HCT116 (cell line): ENCODE measurements at regions not wholly inside any gene's neighbourhood (a gene's known extent, or its start where the extent isn't known, plus 50 kb on each side); places are given as distances from the start of the nearest gene placed in this dataset.

ENCODE experiments used
- ATAC-seq: fragments of 200-7000 bp; cut with Tn5 transposase; 2 replicates; pipeline ENCODE4 v1.9.1; 2020; ENCODE audit warnings: mild to moderate bottlenecking, moderate library complexity
- BruUV-seq: library from RNA; stranded (reverse); fragments of 400-500 nt; replicated peaks from 2 replicates; lab custom pipeline; 2021; lab: Mats Ljungman, UMichigan
- CTCF ChIA-PET: fragments of 300-600 bp; sonication (Branson Sonifier 250); formaldehyde crosslinking; loops from one replicate; lab custom pipeline; 2021; ENCODE audit warnings: antibody characterized with exemption; lab: Charles Lee
- POLR2A ChIA-PET: fragments of 300-600, 350-600 bp; sonication (Branson Sonifier 250); formaldehyde crosslinking; loops from one replicate; lab custom pipeline; 2021; ENCODE audit warnings: antibody characterized with exemption; lab: Charles Lee
- RAD21 ChIA-PET, 2 experiments: fragments of 300-600 bp; sonication (Branson Sonifier 250); formaldehyde crosslinking; loops; one replicate each; lab custom pipeline; 2023; ENCODE audit warnings: low total read pairs in 2 of 2; ENCODE audit not compliant: uncharacterized antibody in 2 of 2, unreplicated experiment in 2 of 2, low non-redundant PET in 1 of 2; lab: Charles Lee
- DNase-seq: peaks from one replicate; pipeline ENCODE4 v3.0.0-alpha.2; 2010; ENCODE audit warnings: low read depth, low spot score
- H2AFZ ChIP-seq: fragments of 200-600 bp; shearing (Covaris generic), sonication (generic); 2 replicates; pipeline ENCODE4 v1.6.1; 2017; ENCODE audit warnings: low read depth, mixed run types, mixed read lengths, antibody characterized with exemption, low read length; ENCODE audit not compliant: poor library complexity, severe bottlenecking
- H3K27ac ChIP-seq: 2 replicates; pipeline ENCODE4 v1.5.1; 2012; ENCODE audit warnings: low read depth, low read length
- H3K27me3 ChIP-seq: fragments of 200-600 bp; sonication (generic); 2 replicates; pipeline ENCODE4 v1.6.1; 2016; ENCODE audit warnings: mixed run types, low read length, mixed read lengths; ENCODE audit not compliant: insufficient read depth
- H3K36me3 ChIP-seq, 2 experiments: fragments of 200-500 bp in 1 of 2; fragments of 200-600 bp in 1 of 2; sonication (Bioruptor generic) in 1 of 2; sonication (generic) in 1 of 2; 2 replicates each; pipeline versions ENCODE4 v1.5.1 to v1.6.1; 2014 to 2016; ENCODE audit warnings: low read length in 2 of 2, inconsistent platforms in 1 of 2, mixed read lengths in 1 of 2, mixed run types in 1 of 2; ENCODE audit not compliant: insufficient read depth in 2 of 2, control insufficient read depth in 1 of 2
- H3K4me1 ChIP-seq, 2 experiments: fragments of 200-600 bp in 1 of 2; sonication (generic) in 1 of 2; 2 replicates each; pipeline versions ENCODE4 v1.5.1 to v1.6.1; 2012 to 2017; ENCODE audit warnings: low read length in 2 of 2, inconsistent platforms in 1 of 2, mild to moderate bottlenecking in 1 of 2, mixed read lengths in 1 of 2, mixed run types in 1 of 2, moderate library complexity in 1 of 2; ENCODE audit not compliant: insufficient read depth in 2 of 2, control insufficient read depth in 1 of 2
- H3K4me2 ChIP-seq: fragments of 200-600 bp; sonication (generic); 2 replicates; pipeline ENCODE4 v1.6.1; 2017; ENCODE audit warnings: mixed run types, low read length, mixed read lengths
- H3K4me3 ChIP-seq, 2 experiments: fragments of 200-600 bp in 1 of 2; sonication (generic) in 1 of 2; replicated peaks in 1 of 2; 2 replicates each; pipeline ENCODE4 v1.5.1; 2011 to 2016; ENCODE audit warnings: low read length in 2 of 2, control low read depth in 1 of 2, low read depth in 1 of 2, mild to moderate bottlenecking in 1 of 2, mixed read lengths in 1 of 2, mixed run types in 1 of 2
- H3K79me2 ChIP-seq: fragments of 200-600 bp; sonication (generic); 2 replicates; pipeline ENCODE4 v1.6.1; 2017; ENCODE audit warnings: mild to moderate bottlenecking, mixed run types, low read length, moderate library complexity, mixed read lengths; ENCODE audit not compliant: insufficient read depth
- H3K9ac ChIP-seq: fragments of 200-600 bp; sonication (generic); 2 replicates; pipeline ENCODE4 v1.6.1; 2016; ENCODE audit warnings: low read length, mixed read lengths
- H3K9me2 ChIP-seq: fragments of 200-600 bp; sonication (generic), shearing (Covaris generic); 2 replicates; pipeline ENCODE4 v1.6.1; 2017; ENCODE audit warnings: mixed run types, mild to moderate bottlenecking, moderate library complexity; ENCODE audit not compliant: insufficient read depth
- H3K9me3 ChIP-seq, 2 experiments: fragments of 200-500 bp in 1 of 2; fragments of 200-600 bp in 1 of 2; sonication (Bioruptor generic) in 1 of 2; sonication (generic) in 1 of 2; 2 replicates each; pipeline ENCODE4 v1.6.1; 2014 to 2017; ENCODE audit warnings: low read length in 2 of 2, mixed read lengths in 2 of 2, inconsistent platforms in 1 of 2, low read depth in 1 of 2, mild to moderate bottlenecking in 1 of 2, mixed run types in 1 of 2, moderate library complexity in 1 of 2; ENCODE audit not compliant: control insufficient read depth in 1 of 2, insufficient read depth in 1 of 2
- H4K20me1 ChIP-seq: fragments of 200-600 bp; sonication (generic), shearing (Covaris generic); 2 replicates; pipeline ENCODE4 v1.6.1; 2017; ENCODE audit warnings: mixed run types, mild to moderate bottlenecking, moderate library complexity; ENCODE audit not compliant: insufficient read depth
- CBX3 ChIP-seq: IDR thresholded peaks from 2 replicates; pipeline ENCODE4 v1.6.1; 2012; ENCODE audit warnings: low read depth
- EGR1 ChIP-seq: IDR thresholded peaks from 2 replicates; pipeline ENCODE4 v1.6.1; 2012; ENCODE audit warnings: low read depth
- EZH2phosphoT487 ChIP-seq: fragments of 200-600 bp; IDR thresholded peaks from 2 replicates; pipeline ENCODE4 v1.6.1; 2018; ENCODE audit warnings: antibody characterized with exemption, borderline replicate concordance
- FOSL1 ChIP-seq: IDR thresholded peaks from 2 replicates; pipeline ENCODE4 v1.6.1; 2012; ENCODE audit warnings: low read depth
- JUND ChIP-seq: IDR thresholded peaks from 2 replicates; pipeline ENCODE4 v1.6.1; 2012
- POLR2AphosphoS5 ChIP-seq: IDR thresholded peaks from 2 replicates; pipeline ENCODE4 v1.6.1; 2011; ENCODE audit warnings: mild to moderate bottlenecking, low read depth, low read length, moderate library complexity
- RAD21 ChIP-seq: IDR thresholded peaks from 2 replicates; pipeline ENCODE4 v1.6.1; 2012; ENCODE audit warnings: low read depth, mild to moderate bottlenecking
- REST ChIP-seq: IDR thresholded peaks from 2 replicates; pipeline ENCODE4 v1.6.1; 2012; ENCODE audit warnings: low read depth
- SIN3A ChIP-seq: IDR thresholded peaks from 2 replicates; pipeline ENCODE4 v1.6.1; 2012; ENCODE audit warnings: low read depth
- SRF ChIP-seq: IDR thresholded peaks from 2 replicates; pipeline ENCODE4 v1.6.1; 2012; ENCODE audit warnings: low read depth
- TCF7L2 ChIP-seq: IDR thresholded peaks from 2 replicates; pipeline ENCODE4 v1.7.0; 2011; ENCODE audit warnings: borderline replicate concordance, inconsistent platforms; ENCODE audit not compliant: insufficient read depth, insufficient read length; ENCODE audit errors: extremely low read depth
- YY1 ChIP-seq: IDR thresholded peaks from 2 replicates; pipeline ENCODE4 v1.6.1; 2011; ENCODE audit warnings: low read length, low read depth, moderate library complexity, mild to moderate bottlenecking; ENCODE audit not compliant: insufficient replicate concordance; ENCODE audit errors: extremely low read depth
- ZBTB33 ChIP-seq: IDR thresholded peaks from 2 replicates; pipeline ENCODE4 v1.6.1; 2011; ENCODE audit warnings: mild to moderate bottlenecking, low read length, moderate library complexity; ENCODE audit not compliant: insufficient replicate concordance; ENCODE audit errors: extremely low read depth
- ZNF274 ChIP-seq: fragments of 200-500 bp; sonication (Bioruptor generic); IDR thresholded peaks from 2 replicates; pipeline ENCODE4 v1.6.1; 2014; ENCODE audit warnings: mild to moderate bottlenecking, low read depth, low read length, inconsistent platforms
- intact Hi-C: fragments of 100-400 bp; cut with micrococcal nuclease; formaldehyde crosslinking; loops from 2 replicates; pipeline ENCODE4 v1.10.0; 2022
- TF ChIP-seq, protein P1 (sequence below): IDR thresholded peaks from 2 replicates; pipeline ENCODE4 v1.6.1; 2012
- TF ChIP-seq, protein P2 (sequence below): IDR thresholded peaks from 2 replicates; pipeline ENCODE4 v1.6.1; 2012

DNA sequence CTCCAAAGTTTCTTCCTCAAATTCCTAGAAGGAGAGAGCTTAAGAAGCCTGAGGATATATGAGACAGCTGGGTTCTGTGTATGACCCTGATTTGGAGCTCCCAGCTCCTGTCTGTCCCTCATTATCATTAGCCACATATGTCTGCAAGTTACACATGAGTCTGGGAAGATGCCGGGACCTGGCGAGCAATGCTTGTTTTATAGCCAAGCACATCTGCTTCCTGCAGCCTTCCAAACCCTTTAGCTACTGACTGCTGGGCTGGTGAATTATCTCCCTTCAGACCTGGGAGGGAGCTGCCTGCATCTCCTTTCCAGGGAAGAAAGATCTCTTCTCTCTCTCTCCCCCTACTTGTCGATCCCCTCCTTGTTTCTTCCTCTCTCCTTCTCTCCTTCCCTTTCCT, 556.7 kb upstream of the BOD1L1 start:
- no peak for TF ChIP-seq EGR1
- no peak for TF ChIP-seq CBX3
- TF ChIP-seq, protein P1, sequence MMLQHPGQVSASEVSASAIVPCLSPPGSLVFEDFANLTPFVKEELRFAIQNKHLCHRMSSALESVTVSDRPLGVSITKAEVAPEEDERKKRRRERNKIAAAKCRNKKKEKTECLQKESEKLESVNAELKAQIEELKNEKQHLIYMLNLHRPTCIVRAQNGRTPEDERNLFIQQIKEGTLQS, result no peak
- TF ChIP-seq TCF7L2, result no peak
- RAD21 ChIA-PET, result no interaction called here
- intact Hi-C loops, result no loop called here
- Histone ChIP-seq H4K20me1 (no peaks in the 10 kb centered on the region), H3K4me1 (no peaks in the 10 kb centered on the region), H3K36me3 (no peaks in the 10 kb centered on the region), H3K79me2 (no peaks in the 10 kb centered on the region), H3K27me3 (no peaks in the 10 kb centered on the region), H3K9ac (no peak overlapping the region), H3K9me2 (no peaks in the 10 kb centered on the region), H3K4me2 (no peak overlapping the region), H3K9me3 (peaks cover 0 to 18% of the 10 kb centered on the region in 2 experiments; a peak in 2 of 4 replicates), H2AFZ (no peak overlapping the region), H3K4me3 (no peak overlapping the region), H3K27ac (no peak overlapping the region)
- ATAC-seq (no peak), DNase-seq (no peak)
- CTCF ChIA-PET, result no interaction called here
- POLR2A ChIA-PET, result no interaction called here
- no TSS peak for BruUV-seq

- no peak overlapping the region for H3K4me2 ChIP-seq
- H3K79me2 ChIP-seq, result no peaks in the 10 kb centered on the region
- H2AFZ ChIP-seq, result no peak overlapping the region
- H3K9me2 ChIP-seq, result no peaks in the 10 kb centered on the region
- peaks cover 0 to 18% of the 10 kb centered on the region in 2 experiments; a peak in 2 of 4 replicates for H3K9me3 ChIP-seq
- no peak overlapping the region for H3K27ac ChIP-seq
- ChIA-PET POLR2A (no interaction called here), CTCF (no interaction called here), RAD21 (no interaction called here)
- TF ChIP-seq SIN3A, result no peak
- no peak for TF ChIP-seq JUND
- no peak for TF ChIP-seq ZBTB33
- TF ChIP-seq REST, result no peak
- TF ChIP-seq, protein P2, sequence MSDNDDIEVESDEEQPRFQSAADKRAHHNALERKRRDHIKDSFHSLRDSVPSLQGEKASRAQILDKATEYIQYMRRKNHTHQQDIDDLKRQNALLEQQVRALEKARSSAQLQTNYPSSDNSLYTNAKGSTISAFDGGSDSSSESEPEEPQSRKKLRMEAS, result no peak
- TF ChIP-seq CBX3, result no peak
- no peak for TF ChIP-seq POLR2AphosphoS5
- no peak for TF ChIP-seq FOSL1
- no peak for TF ChIP-seq RAD21
- no peak for TF ChIP-seq SRF
- no peak for TF ChIP-seq EZH2phosphoT487
- TF ChIP-seq ZNF274, result no peak
- no peak for TF ChIP-seq YY1
- H3K4me3 ChIP-seq, result no peak overlapping the region
- no peaks in the 10 kb centered on the region for H3K27me3 ChIP-seq
- no peak for DNase-seq
- no peak overlapping the region for H3K9ac ChIP-seq
- no TSS peak for BruUV-seq
- no peaks in the 10 kb centered on the region for H4K20me1 ChIP-seq
- intact Hi-C loops, result no loop called here
- no peaks in the 10 kb centered on the region for H3K4me1 ChIP-seq
- no peak for ATAC-seq
- H3K36me3 ChIP-seq, result no peaks in the 10 kb centered on the region
Observed at GRCh38 chr4:14184767-14185166, 557.2 kb upstream of the BOD1L1 start.
